ENCODE measurements at regions not wholly inside any gene's neighbourhood (a gene's known extent, or its start where the extent isn't known, plus 50 kb on each side); places are given as distances from the start of the nearest gene placed in this dataset.
A peak's percentile ranks its signal among the peaks of the same experiment; 100 is the strongest.
"Not testable (repeated sequence)": the region's sequence is repeated elsewhere in the genome, so short reads cannot be mapped to it uniquely, and the experiment has no call there.

DNA sequence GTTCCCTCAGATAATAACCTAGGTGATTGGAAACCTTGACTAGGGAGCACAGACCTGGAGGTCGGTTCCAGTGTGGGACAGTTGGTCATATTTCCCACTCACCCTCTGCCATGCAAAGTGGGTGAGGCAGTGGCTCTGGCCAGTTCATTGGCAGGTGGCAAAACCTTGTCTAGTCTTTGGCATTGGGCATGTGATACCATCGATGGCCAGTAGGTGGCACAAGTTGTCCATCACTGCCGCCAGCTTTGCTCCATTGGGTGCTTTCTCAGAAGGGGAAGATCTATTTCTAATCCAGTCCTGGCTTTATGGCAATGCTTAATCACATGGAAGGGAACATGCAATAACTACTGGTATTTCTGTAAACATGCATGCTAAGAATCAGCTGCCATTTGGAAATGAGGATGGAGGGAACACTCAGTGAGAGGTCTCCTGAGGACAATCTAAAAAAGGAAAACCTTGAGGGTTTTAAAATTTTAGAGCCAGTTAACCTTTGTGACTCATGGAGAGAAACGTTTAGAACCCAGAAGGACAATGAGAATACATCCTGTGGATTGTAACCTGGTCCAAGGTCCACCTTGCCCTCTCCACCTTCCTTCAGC, 207.5 kb upstream of the PLGLB1 start:
- not testable (repeated sequence) for H3K36me3 ChIP-seq (ENCODE audit: control insufficient read depth, insufficient read depth, low read length); H3K9me3 ChIP-seq (ENCODE audit: control insufficient read depth, insufficient read depth, low read length); H3K4me3 ChIP-seq (ENCODE audit: low read depth, low read length); H3K27ac ChIP-seq (ENCODE audit: low read depth, low read length); H3K4me1 ChIP-seq (ENCODE audit: control insufficient read depth, insufficient read depth, low read length); H3K27me3 ChIP-seq (ENCODE audit: control insufficient read depth, insufficient read depth, low read length)
- WGBS (ENCODE audit: insufficient coverage) = no CpG with 5 or more reads among the region's 4 CpGs
- DNase-seq (ENCODE audit: low read depth in 4 of 6, low spot score in 6 of 6) = peak in 1 of 6 donors; percentile 37

DNA sequence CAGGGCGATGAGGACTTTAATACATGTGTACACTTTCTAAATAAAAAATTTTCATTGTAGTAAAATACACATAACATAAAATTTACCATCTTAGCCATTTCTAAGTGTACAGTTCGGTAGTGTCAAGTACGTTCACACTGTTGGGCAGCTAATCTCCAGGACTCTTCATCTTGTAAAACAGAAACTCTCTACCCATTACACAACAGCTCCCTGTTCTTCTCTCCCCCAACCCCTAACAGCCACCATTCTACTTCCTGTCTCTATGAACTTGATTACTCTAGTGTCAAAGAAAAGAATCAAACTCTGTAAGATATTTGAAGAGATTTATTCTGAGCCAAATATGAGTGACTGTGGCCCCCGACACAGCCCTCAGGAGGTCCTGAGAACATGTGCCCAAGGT, 208.3 kb upstream of the PLGLB1 start:
- H3K36me3 ChIP-seq (ENCODE audit: control insufficient read depth, insufficient read depth, low read length); H3K4me1 ChIP-seq (ENCODE audit: control insufficient read depth, insufficient read depth, low read length); H3K27me3 ChIP-seq (ENCODE audit: control insufficient read depth, insufficient read depth, low read length); H3K27ac ChIP-seq (ENCODE audit: low read depth, low read length); H3K9me3 ChIP-seq (ENCODE audit: control insufficient read depth, insufficient read depth, low read length); H3K4me3 ChIP-seq (ENCODE audit: low read depth, low read length); DNase-seq (ENCODE audit: low read depth in 4 of 6, low spot score in 6 of 6): not testable (repeated sequence)
- no CpG with 5 or more reads among the region's 4 CpGs for WGBS (ENCODE audit: insufficient coverage)

- WGBS (ENCODE audit: insufficient coverage) = no CpG with 5 or more reads among the region's 8 CpGs
- H3K9me3 ChIP-seq (ENCODE audit: control insufficient read depth, insufficient read depth, low read length) = not testable (repeated sequence)
Observed at GRCh38 chr2:87235333-87235981, 213.8 kb upstream of the PLGLB1 start.

DNA sequence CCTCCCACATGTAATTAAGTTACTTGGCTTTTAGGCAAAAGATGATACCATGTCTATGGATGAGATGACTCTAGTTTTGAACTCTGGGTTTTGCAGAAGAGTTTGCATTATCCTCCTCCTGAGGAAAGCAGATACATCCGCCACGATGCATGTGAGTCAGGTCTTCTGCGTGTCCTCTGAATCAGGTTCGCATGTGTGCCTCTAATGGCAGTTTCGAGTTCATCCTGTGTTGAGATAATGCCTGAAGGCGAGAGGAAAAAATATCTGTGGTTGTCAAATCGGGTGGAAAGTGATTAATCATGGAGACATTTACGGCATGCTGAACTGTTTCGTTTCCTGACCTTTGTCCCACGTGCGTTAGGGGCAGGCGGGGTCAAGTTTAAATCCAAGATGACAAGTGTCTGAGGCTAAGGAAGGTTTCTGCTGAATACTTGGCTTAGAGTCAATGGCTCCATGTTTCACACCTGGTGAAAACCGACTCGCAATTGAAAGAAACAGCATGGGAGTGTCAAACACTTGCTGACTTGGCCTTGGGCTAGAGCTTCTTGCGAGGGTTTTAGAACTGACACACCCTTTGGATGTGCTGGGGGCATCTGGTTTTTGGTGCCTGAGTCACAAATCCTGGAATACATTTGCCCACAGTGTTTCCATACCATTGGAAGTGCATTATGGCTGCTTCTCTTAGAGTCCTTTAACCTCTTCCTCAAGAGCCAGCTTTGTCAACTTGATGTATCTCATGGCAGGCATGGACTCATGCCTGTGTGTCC, 216.1 kb upstream of the PLGLB1 start:
- WGBS (ENCODE audit: insufficient coverage) = 53% methylated on average over 6 of the region's 15 CpGs
- H3K27ac ChIP-seq (ENCODE audit: low read depth, low read length); H3K27me3 ChIP-seq (ENCODE audit: control insufficient read depth, insufficient read depth, low read length); H3K9me3 ChIP-seq (ENCODE audit: control insufficient read depth, insufficient read depth, low read length); DNase-seq (ENCODE audit: low read depth in 4 of 6, low spot score in 6 of 6); H3K36me3 ChIP-seq (ENCODE audit: control insufficient read depth, insufficient read depth, low read length); H3K4me3 ChIP-seq (ENCODE audit: low read depth, low read length); H3K4me1 ChIP-seq (ENCODE audit: control insufficient read depth, insufficient read depth, low read length): not testable (repeated sequence)

More at GRCh38 chr2:87235333-87235981, 213.8 kb upstream of the PLGLB1 start:
- DNase-seq (ENCODE audit: low read depth in 4 of 6, low spot score in 6 of 6); H3K4me3 ChIP-seq (ENCODE audit: low read depth, low read length); H3K27me3 ChIP-seq (ENCODE audit: control insufficient read depth, insufficient read depth, low read length); H3K27ac ChIP-seq (ENCODE audit: low read depth, low read length); H3K36me3 ChIP-seq (ENCODE audit: control insufficient read depth, insufficient read depth, low read length); H3K4me1 ChIP-seq (ENCODE audit: control insufficient read depth, insufficient read depth, low read length): not testable (repeated sequence)

GRCh38 chr2:87239558-87240215, 218.0 kb upstream of the PLGLB1 start:
- H3K4me1 ChIP-seq (ENCODE audit: control insufficient read depth, insufficient read depth, low read length); DNase-seq (ENCODE audit: low read depth in 4 of 6, low spot score in 6 of 6); H3K4me3 ChIP-seq (ENCODE audit: low read depth, low read length); H3K27me3 ChIP-seq (ENCODE audit: control insufficient read depth, insufficient read depth, low read length); H3K9me3 ChIP-seq (ENCODE audit: control insufficient read depth, insufficient read depth, low read length); H3K27ac ChIP-seq (ENCODE audit: low read depth, low read length); H3K36me3 ChIP-seq (ENCODE audit: control insufficient read depth, insufficient read depth, low read length): not testable (repeated sequence)
- WGBS (ENCODE audit: insufficient coverage) = no CpG with 5 or more reads among the region's 8 CpGs

- H3K4me3 ChIP-seq (ENCODE audit: low read depth, low read length); H3K27me3 ChIP-seq (ENCODE audit: control insufficient read depth, insufficient read depth, low read length); H3K4me1 ChIP-seq (ENCODE audit: control insufficient read depth, insufficient read depth, low read length); H3K9me3 ChIP-seq (ENCODE audit: control insufficient read depth, insufficient read depth, low read length); H3K27ac ChIP-seq (ENCODE audit: low read depth, low read length); H3K36me3 ChIP-seq (ENCODE audit: control insufficient read depth, insufficient read depth, low read length): not testable (repeated sequence)
- WGBS (ENCODE audit: insufficient coverage) = no CpG with 5 or more reads among the region's 11 CpGs
- peak in 1 of 6 donors; percentile 1 for DNase-seq (ENCODE audit: low read depth in 4 of 6, low spot score in 6 of 6)
Observed at GRCh38 chr2:87246066-87246717, 224.5 kb upstream of the PLGLB1 start.

DNA sequence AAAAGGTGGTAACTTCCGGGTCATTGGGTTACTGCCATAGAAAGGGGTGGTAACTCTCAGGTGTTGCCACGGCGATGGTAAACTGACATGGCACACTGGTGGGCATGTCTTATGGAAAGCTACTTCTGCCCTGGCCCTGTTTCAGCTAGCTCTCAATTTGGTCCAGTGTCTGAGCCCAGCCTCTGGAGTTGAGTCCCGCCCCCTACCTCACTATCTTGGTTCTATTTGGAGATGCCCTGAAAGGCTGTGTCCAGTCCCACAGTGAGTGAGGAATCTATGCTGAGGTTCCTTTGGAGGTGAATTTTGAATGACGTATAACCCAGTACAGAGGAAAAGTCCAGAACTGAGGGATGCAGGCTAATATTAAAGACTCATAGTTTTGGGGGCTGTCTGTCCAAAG, 230.4 kb upstream of the PLGLB1 start:
- H3K4me1 ChIP-seq (ENCODE audit: control insufficient read depth, insufficient read depth, low read length); H3K27ac ChIP-seq (ENCODE audit: low read depth, low read length); H3K27me3 ChIP-seq (ENCODE audit: control insufficient read depth, insufficient read depth, low read length); DNase-seq (ENCODE audit: low read depth in 4 of 6, low spot score in 6 of 6); H3K4me3 ChIP-seq (ENCODE audit: low read depth, low read length); H3K36me3 ChIP-seq (ENCODE audit: control insufficient read depth, insufficient read depth, low read length); H3K9me3 ChIP-seq (ENCODE audit: control insufficient read depth, insufficient read depth, low read length): not testable (repeated sequence)
- no CpG with 5 or more reads among the region's 5 CpGs for WGBS (ENCODE audit: insufficient coverage)

- not testable (repeated sequence) for H3K9me3 ChIP-seq (ENCODE audit: control insufficient read depth, insufficient read depth, low read length); H3K36me3 ChIP-seq (ENCODE audit: control insufficient read depth, insufficient read depth, low read length); H3K4me1 ChIP-seq (ENCODE audit: control insufficient read depth, insufficient read depth, low read length); H3K4me3 ChIP-seq (ENCODE audit: low read depth, low read length); H3K27me3 ChIP-seq (ENCODE audit: control insufficient read depth, insufficient read depth, low read length); DNase-seq (ENCODE audit: low read depth in 4 of 6, low spot score in 6 of 6); H3K27ac ChIP-seq (ENCODE audit: low read depth, low read length)
- no CpG with 5 or more reads among the region's 1 CpG for WGBS (ENCODE audit: insufficient coverage)
Observed at GRCh38 chr2:87254562-87254961, 232.9 kb upstream of the PLGLB1 start.

DNA sequence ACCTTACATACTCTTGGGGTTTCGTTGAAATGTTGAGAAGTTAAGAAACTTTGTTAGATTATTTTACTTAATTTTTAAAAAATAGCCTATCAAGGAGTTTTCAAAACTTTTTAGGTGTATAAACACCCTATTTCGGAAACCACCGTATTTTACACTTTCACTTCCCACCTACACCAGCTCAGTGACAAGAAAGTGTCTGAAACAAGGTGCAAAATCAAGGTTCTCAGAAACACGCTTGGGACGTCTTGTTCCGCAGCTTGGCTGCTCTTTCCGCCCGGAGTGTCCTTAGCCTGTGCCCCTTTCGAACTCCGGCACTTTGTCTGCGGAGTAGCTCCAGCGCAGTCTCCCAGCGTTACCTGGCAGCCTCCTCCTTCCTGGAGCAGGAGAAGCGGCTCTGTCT, 233.8 kb upstream of the PLGLB1 start:
- 100% methylated on average over 3 of the region's 14 CpGs for WGBS (ENCODE audit: insufficient coverage)
- H3K4me3 ChIP-seq (ENCODE audit: low read depth, low read length); H3K27ac ChIP-seq (ENCODE audit: low read depth, low read length); DNase-seq (ENCODE audit: low read depth in 4 of 6, low spot score in 6 of 6); H3K9me3 ChIP-seq (ENCODE audit: control insufficient read depth, insufficient read depth, low read length); H3K36me3 ChIP-seq (ENCODE audit: control insufficient read depth, insufficient read depth, low read length); H3K27me3 ChIP-seq (ENCODE audit: control insufficient read depth, insufficient read depth, low read length); H3K4me1 ChIP-seq (ENCODE audit: control insufficient read depth, insufficient read depth, low read length): not testable (repeated sequence)

Data from spinal cord (tissue), 9 donors.